Activated gamma-delta T cell treated with Interleukin-2 at 50 U/mL for 16 hours (primary cell): ENCODE measurements at regions not wholly inside any gene's neighbourhood (a gene's known extent, or its start where the extent isn't known, plus 50 kb on each side); places are given as distances from the start of the nearest gene placed in this dataset.

Experiments used
- DNase-seq: peaks from one replicate; pipeline ENCODE4 v3.0.0-alpha.2; 2020

DNA sequence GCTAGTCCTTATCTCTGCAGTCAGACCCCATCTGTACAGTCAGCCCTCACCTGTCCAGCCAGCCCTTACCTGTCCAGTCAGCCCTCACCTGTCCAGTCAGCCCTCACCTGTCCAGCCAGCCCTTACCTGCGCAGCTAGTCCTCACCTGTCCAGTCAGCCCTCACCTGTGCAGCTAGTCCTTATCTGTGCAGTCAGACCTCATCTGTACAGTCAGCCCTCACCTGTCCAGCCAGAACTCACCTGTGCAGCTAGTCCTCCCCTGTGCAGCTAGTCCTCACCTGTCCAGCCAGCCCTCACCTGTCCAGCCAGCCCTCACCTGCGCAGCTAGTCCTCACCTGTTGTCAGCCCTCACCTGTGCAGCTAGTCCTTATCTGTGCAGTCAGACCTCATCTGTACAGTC lies 506.8 kb downstream of the NPHP4 start:
- no peak for DNase-seq

DNA sequence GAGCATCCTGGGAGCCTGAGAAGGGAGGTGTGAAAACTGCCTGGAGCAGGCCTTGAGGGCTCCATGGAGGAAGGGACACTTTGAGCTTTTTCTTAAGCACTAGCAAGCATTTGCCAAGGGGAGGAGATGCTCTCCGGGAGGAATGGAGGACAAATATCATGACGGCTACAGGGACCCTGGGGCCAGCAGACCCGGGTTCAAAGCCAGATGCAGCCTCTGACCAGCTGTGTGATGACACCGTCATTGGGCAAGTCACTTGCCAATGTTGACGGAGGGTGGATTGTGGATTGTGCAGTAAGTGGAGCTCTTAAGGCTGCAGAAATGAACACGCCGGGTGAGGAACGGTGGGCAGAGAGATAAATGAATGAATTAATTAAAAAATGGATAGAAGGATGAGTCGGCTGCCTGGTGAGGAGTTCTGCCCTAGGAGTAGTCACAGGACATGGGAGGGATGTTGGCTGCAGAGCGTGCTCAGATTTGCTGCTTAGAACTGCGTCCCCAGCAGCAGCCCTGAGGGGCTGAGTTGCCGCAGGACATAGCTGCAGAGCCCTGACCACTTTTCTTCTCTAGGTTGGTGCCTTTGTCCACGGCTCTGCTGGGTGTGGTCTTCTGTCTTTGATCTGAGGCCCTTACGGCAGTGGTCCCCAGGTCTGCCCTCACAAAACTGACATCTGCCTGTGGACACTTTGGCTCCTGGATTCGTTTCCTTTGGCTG lies 507.6 kb downstream of the NPHP4 start:
- no peak for DNase-seq

- peak; percentile 9 for DNase-seq
Observed at GRCh38 chr1:5481889-5482288, 510.3 kb downstream of the NPHP4 start.

DNA sequence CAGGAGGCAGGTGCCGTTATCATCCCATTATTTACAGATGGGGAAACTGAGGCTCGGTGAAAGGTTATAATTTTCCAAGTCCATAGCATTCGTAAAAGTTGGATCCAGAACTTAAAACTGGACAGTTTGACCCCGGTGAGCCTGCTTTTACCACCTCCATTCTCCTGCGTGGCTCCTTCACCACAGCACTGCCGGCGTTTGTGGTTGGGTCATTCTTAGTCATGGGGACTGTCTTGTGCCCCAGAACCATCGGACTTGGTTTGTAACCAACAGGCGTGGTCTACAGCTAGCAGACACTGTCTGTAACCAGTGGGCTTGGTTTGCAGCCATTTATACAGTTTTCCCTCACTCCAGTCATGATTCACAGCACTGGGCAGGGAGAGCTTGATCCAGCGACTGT lies 511.3 kb downstream of the NPHP4 start:
- DNase-seq: no peak

DNA sequence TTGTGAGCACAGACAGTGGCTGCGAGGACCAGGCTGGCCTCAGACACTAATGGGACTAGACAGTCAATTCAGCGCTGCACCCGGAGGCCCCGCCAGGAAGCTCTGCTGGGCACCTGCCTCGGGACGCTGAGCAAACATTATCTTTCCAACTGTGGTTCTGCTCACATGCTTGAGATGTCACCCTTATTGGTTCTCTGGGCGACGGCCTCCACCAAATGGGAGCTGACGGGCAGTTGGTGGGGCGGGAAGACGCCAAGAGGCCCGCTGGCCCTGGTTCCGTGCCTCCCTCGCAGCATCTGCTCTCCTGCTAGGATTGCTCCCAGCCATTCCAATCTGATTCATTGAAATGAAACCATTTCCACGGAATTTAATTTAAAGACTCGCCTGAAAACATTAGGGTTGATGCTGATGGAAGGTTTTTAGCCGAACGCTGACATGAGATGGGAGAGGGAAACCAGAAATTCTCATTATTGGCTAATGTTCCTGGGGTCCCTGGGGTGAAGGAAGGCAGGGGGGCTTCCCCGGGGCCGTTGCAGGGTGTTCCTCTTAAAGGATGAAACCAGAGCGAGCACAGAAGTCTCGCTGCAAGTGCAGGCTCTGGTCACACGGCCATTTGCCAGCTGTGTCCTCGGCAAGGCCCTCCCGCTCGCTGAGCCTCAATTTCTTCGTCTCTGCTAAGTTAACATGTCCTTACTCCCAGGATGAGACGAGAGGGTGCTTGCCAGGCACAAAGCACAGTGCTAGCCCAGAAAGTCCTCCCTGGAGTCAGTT lies 512.2 kb downstream of the NPHP4 start:
- no peak for DNase-seq

GRCh38 chr1:5478961-5479360 lies 513.3 kb downstream of the NPHP4 start:
- DNase-seq: no peak

- DNase-seq: no peak
Observed at GRCh38 chr1:5478156-5478695, 514.0 kb downstream of the NPHP4 start.

- DNase-seq: no peak
Observed at GRCh38 chr1:5477716-5478115, 514.5 kb downstream of the NPHP4 start.

DNA sequence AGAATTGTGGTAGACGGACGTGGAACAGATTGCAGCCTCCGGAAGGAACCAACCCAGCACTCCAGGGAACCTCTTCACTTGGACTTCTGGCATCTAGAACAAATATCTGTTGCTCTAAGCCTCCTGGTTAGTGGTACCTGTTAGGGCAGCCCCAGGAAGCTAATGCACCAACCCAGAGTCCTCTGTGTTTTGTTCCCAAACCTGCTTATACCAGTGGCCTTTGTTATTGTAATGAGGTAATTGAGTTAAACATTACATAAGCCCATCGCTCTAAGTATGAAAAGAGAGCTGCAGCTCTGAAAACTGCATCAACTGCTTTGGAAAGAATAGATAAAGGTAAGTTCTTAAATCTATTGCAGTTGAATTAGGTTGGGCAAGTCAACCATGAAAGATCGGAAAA lies 516.7 kb downstream of the NPHP4 start:
- DNase-seq: no peak

- DNase-seq: no peak
Observed at GRCh38 chr1:5473268-5473667, 519.0 kb downstream of the NPHP4 start.

- DNase-seq: no peak
Observed at GRCh38 chr1:5466487-5466886, 525.7 kb downstream of the NPHP4 start.

GRCh38 chr1:5465281-5465711 lies 526.9 kb downstream of the NPHP4 start:
- no peak for DNase-seq

DNA sequence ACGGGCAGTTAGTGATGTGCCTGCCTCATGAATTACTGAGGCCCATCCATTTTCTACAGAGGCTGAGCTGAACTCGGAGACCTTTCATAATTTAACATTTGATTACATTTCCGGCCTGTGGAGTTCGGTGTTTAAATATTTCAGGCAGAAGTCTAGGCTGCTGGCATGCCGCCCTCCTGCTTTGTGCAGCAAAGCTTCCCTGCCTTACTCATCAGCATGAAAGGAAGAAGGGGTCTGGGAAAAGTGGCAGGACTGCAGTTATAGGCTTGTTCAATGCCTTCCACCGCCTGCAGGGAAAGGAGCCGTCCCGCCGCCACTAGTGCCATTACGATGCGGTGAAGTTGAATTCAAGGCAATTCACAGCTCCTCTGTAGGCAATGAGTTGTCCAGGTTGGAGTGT lies 527.9 kb downstream of the NPHP4 start:
- DNase-seq: no peak

GRCh38 chr1:5460974-5461373 lies 531.3 kb downstream of the NPHP4 start:
- DNase-seq: no peak

DNA sequence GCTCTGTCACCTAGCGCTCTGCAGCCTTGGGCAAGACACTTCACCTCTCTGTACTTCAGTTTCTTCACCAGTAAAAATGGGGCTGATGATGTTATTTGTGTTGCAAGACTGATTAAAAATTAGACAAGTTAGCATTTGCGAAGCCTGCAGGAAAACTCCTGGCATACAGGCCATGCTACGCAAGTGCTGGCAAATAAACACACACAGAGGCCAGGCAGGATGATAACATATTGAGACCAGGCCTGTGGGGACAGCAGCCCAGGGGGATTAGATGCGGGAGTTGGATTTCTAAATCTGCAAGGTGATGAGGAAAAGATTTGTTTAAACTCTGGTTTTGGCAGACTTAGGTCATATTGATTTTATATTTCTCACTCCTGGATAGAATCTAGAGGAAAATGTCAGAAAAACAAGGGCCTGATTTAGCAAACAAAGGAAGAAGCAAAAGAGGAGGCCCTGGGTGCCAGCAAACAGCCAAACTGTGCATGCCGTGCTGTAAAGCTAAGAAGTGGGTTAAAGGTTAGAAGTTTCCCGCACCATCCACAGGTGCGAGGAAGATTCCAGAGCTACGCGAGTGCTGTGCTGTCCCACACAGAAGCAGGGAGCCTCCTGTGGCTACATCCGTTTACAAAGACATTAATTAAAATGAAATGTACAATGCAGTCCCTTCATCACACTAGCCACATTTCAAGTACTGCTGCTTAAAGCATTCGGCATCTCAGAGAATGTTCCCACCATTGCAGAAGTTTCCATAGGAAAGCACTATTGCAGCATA lies 532.2 kb downstream of the NPHP4 start:
- DNase-seq: no peak

- DNase-seq: no peak
Observed at GRCh38 chr1:5458248-5458647, 534.0 kb downstream of the NPHP4 start.

DNA sequence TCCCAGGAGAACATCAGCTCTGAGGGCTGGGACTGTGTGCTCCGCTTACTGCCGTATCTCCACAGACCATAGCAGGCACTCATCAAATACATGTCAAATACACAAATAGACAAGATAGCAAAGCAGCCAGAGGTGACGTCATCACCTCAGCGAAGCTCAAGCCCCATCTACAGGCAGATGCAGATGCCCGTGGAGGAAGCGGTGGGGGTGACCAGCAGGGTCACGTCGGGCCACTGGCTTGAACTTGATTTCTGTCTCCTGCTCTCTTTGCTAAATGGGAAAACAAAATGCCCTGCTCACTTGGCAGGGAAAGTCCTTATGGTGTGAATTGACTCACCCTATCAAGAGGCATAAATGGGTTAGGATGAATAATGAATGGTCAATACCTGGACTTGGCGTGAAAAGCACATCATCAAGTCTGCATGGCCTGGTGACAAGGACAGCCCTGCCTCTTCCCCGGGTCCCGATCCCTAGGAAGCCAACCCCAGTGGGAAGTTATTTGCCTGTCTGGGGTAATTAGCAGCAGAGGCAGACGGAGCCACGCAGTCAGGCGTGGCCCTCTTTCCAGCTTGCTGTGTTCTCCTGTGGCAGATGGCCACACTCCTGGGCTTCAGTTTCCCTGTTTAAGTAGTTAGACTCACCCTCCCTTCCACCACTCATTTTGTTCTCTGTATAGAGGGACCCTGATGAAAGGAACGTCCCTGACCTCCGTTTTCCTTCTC lies 536.0 kb downstream of the NPHP4 start:
- DNase-seq: no peak

GRCh38 chr1:5455651-5456050 lies 536.6 kb downstream of the NPHP4 start:
- DNase-seq: no peak

DNA sequence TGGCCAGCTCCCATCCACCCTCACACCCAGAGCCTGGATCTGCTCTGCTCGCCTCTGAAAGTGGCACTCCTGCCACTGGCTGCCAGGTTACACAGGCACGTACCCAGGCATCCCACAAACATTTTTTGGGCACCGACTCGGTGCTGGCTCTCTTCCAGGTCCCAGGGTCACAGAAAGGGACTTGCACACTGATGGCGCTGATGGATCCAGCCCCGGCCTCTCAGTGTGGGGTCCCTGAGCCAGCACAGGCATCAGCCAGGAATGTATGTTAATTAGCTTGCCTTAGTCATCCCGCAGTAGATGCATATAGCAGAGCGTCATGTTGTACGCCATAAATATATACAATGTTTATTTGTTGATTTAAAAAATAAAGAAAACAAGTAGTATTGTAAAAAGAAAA lies 537.2 kb downstream of the NPHP4 start:
- no peak for DNase-seq

GRCh38 chr1:5453347-5453746 lies 538.9 kb downstream of the NPHP4 start:
- no peak for DNase-seq

DNA sequence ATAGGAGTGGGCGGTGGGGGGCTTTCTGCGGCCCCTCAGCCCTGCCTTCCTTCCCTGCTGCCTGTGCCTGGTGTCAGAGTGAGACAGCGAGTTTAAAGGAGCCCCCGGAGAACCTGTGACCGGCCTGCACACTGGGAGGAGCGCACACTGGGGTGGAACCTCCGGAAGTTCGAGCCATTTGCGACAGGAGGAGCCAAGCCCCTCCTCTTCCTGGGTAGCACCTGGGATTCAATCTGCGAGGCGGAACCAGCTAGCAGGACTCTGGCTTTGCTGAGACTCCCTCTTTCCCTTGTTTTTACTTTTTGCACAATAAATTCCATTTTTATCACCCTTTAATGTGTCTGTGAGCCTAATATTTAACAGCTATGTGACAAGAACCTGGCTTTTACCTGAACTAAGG lies 540.6 kb downstream of the NPHP4 start:
- DNase-seq: no peak

- DNase-seq: peak; percentile 40
Observed at GRCh38 chr1:5448486-5448885, 543.7 kb downstream of the NPHP4 start.

- DNase-seq: no peak
Observed at GRCh38 chr1:5447503-5447960, 544.7 kb downstream of the NPHP4 start.
